Ascending aorta (tissue), 2 donors: ENCODE measurements at regions not wholly inside any gene's neighbourhood (a gene's known extent, or its start where the extent isn't known, plus 50 kb on each side); places are given as distances from the start of the nearest gene placed in this dataset.

Experiments
- DNase-seq, 2 donors: peaks; one replicate each; pipeline ENCODE4 v3.0.0-alpha.2; 2019; ENCODE audit warnings: low spot score in 2 of 2
- H3K27ac ChIP-seq, 2 donors: fragments of 200-600 bp; sonication (generic); one replicate each; pipeline ENCODE4 v1.5.1; 2016 to 2017; ENCODE audit warnings: mild to moderate bottlenecking in 1 of 2
- H3K27me3 ChIP-seq: fragments of 200-600 bp; sonication (generic); one replicate; pipeline ENCODE4 v1.5.1; 2017
- H3K36me3 ChIP-seq, 2 donors: fragments of 200-600 bp; sonication (generic); one replicate each; pipeline ENCODE4 v1.5.1; 2016
- H3K4me1 ChIP-seq, 2 donors: fragments of 200-600 bp; sonication (generic); one replicate each; pipeline ENCODE4 v1.5.1; 2016 to 2017; ENCODE audit warnings: mild to moderate bottlenecking in 1 of 2
- H3K4me3 ChIP-seq, 2 donors: fragments of 200-600 bp; sonication (generic); one replicate each; pipeline ENCODE4 v1.5.1; 2016 to 2017; ENCODE audit warnings: mild to moderate bottlenecking in 1 of 2
- H3K9me3 ChIP-seq, 2 donors: fragments of 200-600 bp; sonication (generic); one replicate each; pipeline ENCODE4 v1.5.1; 2016
- CTCF ChIP-seq, 3 experiments: fragments of 200-600 bp in 2 of 3; fragments of 450-650 bp in 1 of 3; sonication (generic) in 2 of 3; IDR thresholded peaks; one replicate each; pipeline ENCODE4 v1.5.1; 2016 to 2019; ENCODE audit warnings: antibody characterized with exemption in 3 of 3, mild to moderate bottlenecking in 1 of 3, moderate library complexity in 1 of 3
- intact Hi-C: fragments of 100-400 bp; cut with DNase I; formaldehyde crosslinking; loops from one replicate; pipeline ENCODE4 v1.15.1; 2023

- Histone ChIP-seq H3K27ac (no peak overlapping the region), H3K9me3 (no peaks in the 10 kb centered on the region), H3K36me3 (no peaks in the 10 kb centered on the region), H3K27me3 (no peaks in the 10 kb centered on the region), H3K4me1 (peaks cover 0 to 3% of the 10 kb centered on the region in 2 donors), H3K4me3 (no peak overlapping the region)
- no peak for DNase-seq
- no peak for TF ChIP-seq CTCF (IDR thresholded peaks at IDR 0.05)
- intact Hi-C loops, result no loop called here
These were observed 300.5 kb downstream of the BRINP2 start for GRCh38 chr1:177471244-177471643.

- Histone ChIP-seq H3K4me3 (no peak overlapping the region), H3K27ac (no peak overlapping the region), H3K27me3 (no peaks in the 10 kb centered on the region), H3K4me1 (peaks cover 0 to 3% of the 10 kb centered on the region in 2 donors), H3K36me3 (no peaks in the 10 kb centered on the region), H3K9me3 (no peaks in the 10 kb centered on the region)
- DNase-seq, result no peak
- intact Hi-C loops, result no loop called here
- TF ChIP-seq CTCF (IDR thresholded peaks at IDR 0.05), result no peak
These were observed 298.8 kb downstream of the BRINP2 start for GRCh38 chr1:177469519-177469918.

- no peaks in the 10 kb centered on the region for H3K36me3 ChIP-seq
- H3K9me3 ChIP-seq, result no peaks in the 10 kb centered on the region
- peaks cover 0 to 3% of the 10 kb centered on the region in 2 donors for H3K4me1 ChIP-seq
- intact Hi-C loops, result no loop called here
- TF ChIP-seq CTCF (IDR thresholded peaks at IDR 0.05), result no peak
- no peak for DNase-seq
- no peak overlapping the region for H3K27ac ChIP-seq
- H3K4me3 ChIP-seq, result no peak overlapping the region
- H3K27me3 ChIP-seq, result no peaks in the 10 kb centered on the region
These were observed 295.5 kb downstream of the BRINP2 start for GRCh38 chr1:177466286-177466685.

GRCh38 chr1:177464686-177465085 is 293.9 kb downstream of the BRINP2 start:
- intact Hi-C loops, result no loop called here

GRCh38 chr1:177451191-177451590 is 280.4 kb downstream of the BRINP2 start:
- H3K36me3 ChIP-seq, result no peaks in the 10 kb centered on the region
- no peaks in the 10 kb centered on the region for H3K9me3 ChIP-seq
- H3K27me3 ChIP-seq, result no peaks in the 10 kb centered on the region
- no peak for TF ChIP-seq CTCF (IDR thresholded peaks at IDR 0.05)
- H3K4me1 ChIP-seq, result peaks cover 4 to 10% of the 10 kb centered on the region in 2 donors
- no peak for DNase-seq
- intact Hi-C loops, result no loop called here
- H3K4me3 ChIP-seq, result no peak overlapping the region
- peak overlapping the region; percentile 18 to 59 for H3K27ac ChIP-seq

More at GRCh38 chr1:177464686-177465085, 293.9 kb downstream of the BRINP2 start:
- no peak overlapping the region for H3K27ac ChIP-seq
- no peaks in the 10 kb centered on the region for H3K27me3 ChIP-seq
- H3K4me1 ChIP-seq, result no peaks in the 10 kb centered on the region
- no peaks in the 10 kb centered on the region for H3K9me3 ChIP-seq
- H3K36me3 ChIP-seq, result no peaks in the 10 kb centered on the region
- TF ChIP-seq CTCF (IDR thresholded peaks at IDR 0.05), result no peak
- DNase-seq, result no peak
- H3K4me3 ChIP-seq, result no peak overlapping the region
